Astrocyte (in vitro differentiated cells and primary cell): ENCODE measurements at regions not wholly inside any gene's neighbourhood (a gene's known extent, or its start where the extent isn't known, plus 50 kb on each side); places are given as distances from the start of the nearest gene placed in this dataset.

ENCODE experiments used
- CTCF ChIP-seq: IDR thresholded peaks from 2 replicates; pipeline ENCODE4 v1.5.1; 2011; ENCODE audit warnings: low read depth, mild to moderate bottlenecking, inconsistent platforms, low read length, moderate library complexity; ENCODE audit not compliant: insufficient read depth
- EZH2 ChIP-seq: IDR thresholded peaks from 2 replicates; pipeline ENCODE4 v1.6.1; 2012; ENCODE audit warnings: mild to moderate bottlenecking, low read length, inconsistent platforms; ENCODE audit not compliant: insufficient read depth

DNA sequence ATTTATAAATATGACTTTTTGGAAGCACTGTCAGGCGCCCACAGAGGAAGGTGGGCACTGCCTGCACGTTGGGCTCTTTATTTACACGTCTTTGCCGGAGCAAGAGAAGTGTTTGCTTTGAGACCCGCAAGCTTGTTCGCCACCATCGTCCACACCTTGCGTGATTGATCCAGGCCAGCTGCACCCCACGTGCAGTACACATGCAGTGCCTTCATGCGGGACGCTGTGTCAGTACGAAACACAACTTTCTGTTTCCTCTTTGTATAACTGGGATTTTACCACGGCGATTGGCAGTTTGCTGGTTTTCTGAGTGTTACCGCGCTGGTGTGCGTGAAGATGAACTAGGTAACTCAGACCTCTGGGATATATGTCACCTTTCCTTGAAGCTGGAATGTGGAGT, 571.0 kb upstream of the SALL3 start:
- no peak for TF ChIP-seq CTCF
- no peak for TF ChIP-seq EZH2
